AG08396 (cell line): ENCODE measurements at regions not wholly inside any gene's neighbourhood (a gene's known extent, or its start where the extent isn't known, plus 50 kb on each side); places are given as distances from the start of the nearest gene placed in this dataset.

Source experiments
- DNase-seq: peaks from one replicate; pipeline ENCODE4 v3.0.0; 2012; ENCODE audit warnings: low spot score, mixed read lengths

DNA sequence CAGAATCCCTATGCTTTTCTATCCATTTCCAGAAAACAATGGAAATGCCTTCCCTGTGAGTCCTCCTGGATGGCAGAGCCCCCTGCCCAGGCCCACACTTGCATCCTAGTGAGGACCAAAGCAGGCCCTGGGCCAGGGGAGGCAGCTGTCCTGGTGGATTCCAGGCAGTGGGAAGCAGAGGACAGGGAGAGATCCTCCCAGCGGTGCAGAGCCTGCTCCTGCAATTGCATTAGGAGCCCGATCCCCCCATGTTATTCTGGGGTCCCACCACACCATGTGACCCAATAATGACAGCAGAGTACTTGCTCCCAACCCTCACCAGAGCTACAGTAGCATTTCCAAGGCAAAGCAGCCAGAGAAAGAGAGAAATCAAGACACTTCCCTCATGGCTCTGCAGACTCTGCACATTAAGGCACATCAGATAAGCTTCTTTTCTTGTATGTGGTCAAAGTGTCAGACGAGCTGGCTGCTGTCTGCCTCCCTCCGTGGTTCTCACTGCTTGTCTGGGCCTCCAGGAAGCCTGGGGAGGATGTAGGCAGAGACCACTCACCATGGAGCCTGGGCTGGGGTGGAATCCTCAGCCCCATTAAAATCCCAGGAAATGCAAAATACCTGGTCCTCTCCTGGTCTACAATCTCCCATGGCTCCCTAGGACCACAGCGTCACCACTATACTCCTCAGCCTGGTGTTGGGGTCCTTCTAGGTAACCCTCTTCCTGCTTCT is 54.9 kb upstream of the RUNX3 start:
- no peak for DNase-seq

DNA sequence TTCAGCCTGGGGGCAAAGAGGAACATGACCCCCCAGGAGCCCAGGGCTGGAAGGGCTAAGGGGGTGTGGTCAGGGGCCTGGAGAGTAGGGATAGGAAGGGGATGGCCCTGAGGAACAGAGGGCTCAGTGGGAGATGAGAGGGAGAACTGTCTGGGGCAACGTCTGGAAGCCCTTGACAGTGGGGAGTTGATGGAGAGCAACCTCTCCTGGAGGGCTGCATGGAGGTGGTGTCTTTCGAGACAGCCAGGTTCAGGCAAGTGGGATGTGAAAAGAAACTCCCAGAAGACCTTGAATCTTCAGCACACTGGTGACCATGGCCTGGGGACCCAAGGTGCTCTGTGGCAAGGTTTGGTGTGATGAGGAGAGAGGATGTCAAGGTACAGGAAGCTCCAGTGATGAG is 54.2 kb upstream of the RUNX3 start:
- DNase-seq: no peak

DNA sequence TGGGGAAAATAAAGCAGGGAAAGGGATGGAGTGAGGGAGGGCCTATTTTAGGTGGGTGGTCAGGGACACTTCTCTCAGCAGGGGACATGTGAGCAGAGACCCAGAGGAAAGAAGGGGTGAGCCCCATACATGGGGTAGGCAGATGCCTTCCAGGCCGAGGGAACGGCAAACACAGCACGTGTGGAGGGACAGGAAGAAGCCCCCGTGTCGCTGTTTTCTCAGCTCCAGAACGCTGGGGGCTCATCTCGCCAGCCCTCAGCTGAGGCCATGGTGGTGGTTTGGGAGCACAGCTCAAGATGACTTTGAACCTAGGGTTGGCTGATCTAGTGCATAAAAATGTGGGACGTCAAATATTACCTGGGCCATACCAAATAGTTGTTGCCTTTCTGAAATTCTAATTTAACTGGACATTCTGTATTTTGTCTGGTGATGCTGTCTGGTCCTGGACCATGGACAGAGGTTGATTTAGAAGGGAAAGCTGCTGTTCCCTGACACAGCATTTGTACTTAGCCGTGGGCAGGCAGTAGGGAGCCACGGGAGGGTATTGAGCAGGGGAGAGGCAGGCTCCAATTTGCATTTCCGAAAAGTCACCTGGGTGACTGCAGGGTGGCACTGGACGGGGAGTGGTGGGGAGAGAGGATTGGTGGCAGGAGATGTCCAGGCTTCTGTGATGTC is 53.1 kb upstream of the RUNX3 start:
- DNase-seq: no peak

DNA sequence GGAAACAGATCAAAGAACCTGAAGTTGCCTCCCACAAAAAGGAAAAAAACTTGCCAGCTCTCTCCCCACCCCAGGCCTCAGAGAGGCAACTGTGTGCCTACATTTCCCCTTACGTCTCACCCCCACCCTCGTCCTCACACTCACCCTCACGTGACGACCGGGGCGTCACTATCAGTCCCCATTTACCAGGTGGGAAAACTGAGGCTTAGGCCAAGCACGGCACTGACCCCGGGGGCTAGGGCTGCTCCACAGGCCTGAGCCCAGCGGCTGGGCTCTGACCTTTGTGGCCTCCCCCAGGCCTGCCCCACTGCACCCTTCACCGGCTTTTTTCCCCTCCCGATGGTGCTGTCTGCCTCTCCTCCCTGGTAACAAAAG is 51.5 kb upstream of the RUNX3 start:
- no peak for DNase-seq

DNA sequence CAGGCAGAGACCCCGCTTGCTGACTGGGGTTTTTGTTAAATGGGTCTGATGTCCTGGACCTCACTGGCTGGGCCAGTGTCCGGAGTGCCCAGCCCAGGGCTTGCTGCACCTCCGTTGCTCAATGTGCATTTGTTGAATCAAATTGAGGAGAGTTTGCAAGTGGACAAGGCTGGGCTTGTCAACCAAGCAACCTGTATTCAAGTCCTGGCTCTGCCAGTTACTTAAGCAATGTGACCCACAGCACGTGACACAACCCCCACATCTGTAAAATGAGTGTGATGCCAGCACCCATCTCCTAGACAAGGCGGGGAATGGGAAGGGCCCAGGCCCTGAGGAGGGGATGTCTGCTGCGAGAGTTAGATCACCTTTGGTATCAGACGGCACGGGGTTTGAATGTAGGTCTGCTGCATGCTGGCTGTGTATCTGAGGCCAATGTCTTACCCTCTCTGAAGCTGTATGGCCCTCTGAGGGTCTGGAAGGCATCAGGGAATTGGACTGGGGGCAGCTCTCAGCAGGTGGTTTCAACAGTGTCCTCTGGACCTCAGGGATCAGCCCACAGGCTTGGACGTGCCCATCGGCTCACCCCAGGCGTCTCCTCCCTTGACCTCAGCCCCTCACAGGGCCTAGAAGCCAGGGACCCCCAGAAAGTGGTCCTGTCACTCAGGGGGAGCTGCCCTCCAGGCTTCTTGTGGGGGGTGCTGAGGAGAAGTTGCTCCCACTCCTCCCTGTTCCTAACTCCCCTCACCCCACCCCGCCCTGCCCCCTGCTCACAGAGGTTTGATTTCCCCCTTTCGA is 51.0 kb upstream of the RUNX3 start:
- no peak for DNase-seq
